ENCODE measurements at regions not wholly inside any gene's neighbourhood (a gene's known extent, or its start where the extent isn't known, plus 50 kb on each side); places are given as distances from the start of the nearest gene placed in this dataset.

GRCh38 chrX:20477836-20478524 lies 211.3 kb upstream of the RPS6KA3 start:
- no peak for DNase-seq (ENCODE audit: low read depth, low spot score)

- no peak for DNase-seq (ENCODE audit: low read depth, low spot score)
These were observed 210.5 kb upstream of the RPS6KA3 start for GRCh38 chrX:20477219-20477618.

- DNase-seq (ENCODE audit: low read depth, low spot score), result no peak
These were observed 206.0 kb upstream of the RPS6KA3 start for GRCh38 chrX:20472620-20473258.

- no peak for DNase-seq (ENCODE audit: low read depth, low spot score)
These were observed 205.4 kb upstream of the RPS6KA3 start for GRCh38 chrX:20472148-20472547.

GRCh38 chrX:20471483-20471882 lies 204.8 kb upstream of the RPS6KA3 start:
- no peak for DNase-seq (ENCODE audit: low read depth, low spot score)

GRCh38 chrX:20463296-20464075 lies 196.8 kb upstream of the RPS6KA3 start:
- no peak for DNase-seq (ENCODE audit: low read depth, low spot score)

GRCh38 chrX:20461576-20461975 lies 194.9 kb upstream of the RPS6KA3 start:
- no peak for DNase-seq (ENCODE audit: low read depth, low spot score)

GRCh38 chrX:20461002-20461401 lies 194.3 kb upstream of the RPS6KA3 start:
- no peak for DNase-seq (ENCODE audit: low read depth, low spot score)

GRCh38 chrX:20459410-20460350 lies 193.0 kb upstream of the RPS6KA3 start:
- no peak for DNase-seq (ENCODE audit: low read depth, low spot score)

GRCh38 chrX:20456971-20457370 lies 190.3 kb upstream of the RPS6KA3 start:
- DNase-seq (ENCODE audit: low read depth, low spot score), result no peak

- no peak for DNase-seq (ENCODE audit: low read depth, low spot score)
These were observed 188.3 kb upstream of the RPS6KA3 start for GRCh38 chrX:20455001-20455400.

GRCh38 chrX:20454117-20454516 lies 187.4 kb upstream of the RPS6KA3 start:
- no peak for DNase-seq (ENCODE audit: low read depth, low spot score)

- no peak for DNase-seq (ENCODE audit: low read depth, low spot score)
These were observed 185.8 kb upstream of the RPS6KA3 start for GRCh38 chrX:20452487-20452886.

- DNase-seq (ENCODE audit: low read depth, low spot score), result no peak
These were observed 185.2 kb upstream of the RPS6KA3 start for GRCh38 chrX:20451929-20452328.

GRCh38 chrX:20445109-20445508 lies 178.4 kb upstream of the RPS6KA3 start:
- no peak for DNase-seq (ENCODE audit: low read depth, low spot score)

- DNase-seq (ENCODE audit: low read depth, low spot score), result peak; percentile 20
These were observed 175.9 kb upstream of the RPS6KA3 start for GRCh38 chrX:20442597-20442996.

GRCh38 chrX:20441123-20441522 lies 174.4 kb upstream of the RPS6KA3 start:
- DNase-seq (ENCODE audit: low read depth, low spot score), result no peak

- no peak for DNase-seq (ENCODE audit: low read depth, low spot score)
These were observed 172.3 kb upstream of the RPS6KA3 start for GRCh38 chrX:20438871-20439526.

- DNase-seq (ENCODE audit: low read depth, low spot score), result no peak
These were observed 171.0 kb upstream of the RPS6KA3 start for GRCh38 chrX:20437683-20438082.

GRCh38 chrX:20435913-20436312 lies 169.2 kb upstream of the RPS6KA3 start:
- no peak for DNase-seq (ENCODE audit: low read depth, low spot score)

- DNase-seq (ENCODE audit: low read depth, low spot score), result no peak
These were observed 168.3 kb upstream of the RPS6KA3 start for GRCh38 chrX:20434986-20435385.

Data from smooth muscle cell of the brain vasculature (primary cell).